ENCODE measurements at regions not wholly inside any gene's neighbourhood (a gene's known extent, or its start where the extent isn't known, plus 50 kb on each side); places are given as distances from the start of the nearest gene placed in this dataset.

- no peak for TF ChIP-seq HNRNPL (IDR thresholded peaks at IDR 0.05; ENCODE audit: low read depth, low read length)
Measured at GRCh38 chr17:34176440-34176839, 78.6 kb upstream of the CCL2 start (continued).

- FAIRE-seq = no peak
- Histone ChIP-seq H3K4me2 (ENCODE audit: low read depth, low read length) (no peak overlapping the region), H4K20me1 (ENCODE audit: insufficient read depth, low read length) (no peaks in the 10 kb centered on the region), H3K9me3 (ENCODE audit: low read length) (no peaks in the 10 kb centered on the region), H3K4me1 (ENCODE audit: insufficient read depth, low read length) (no peaks in the 10 kb centered on the region), H3K27ac (ENCODE audit: extremely low read length, insufficient read depth, low read length) (no peak overlapping the region), H3K27me3 (ENCODE audit: control insufficient read depth in 1 of 2, insufficient read depth in 2 of 2, low read length in 2 of 2) (peaks cover 0 to 3% of the 10 kb centered on the region in 2 experiments; a peak in 2 of 5 replicates), H2AFZ (ENCODE audit: low read length) (no peak overlapping the region), H3K79me2 (ENCODE audit: insufficient read depth, low read length) (no peaks in the 10 kb centered on the region), H3K9ac (ENCODE audit: insufficient read depth, low read depth, low read length) (no peak overlapping the region), H3K36me3 (replicated peaks in 1 of 2; ENCODE audit: control insufficient read depth in 1 of 2, insufficient read depth in 2 of 2, low read length in 2 of 2) (no peaks in the 10 kb centered on the region), H3K4me3 (replicated peaks in 1 of 3; ENCODE audit: insufficient read depth in 1 of 3, low read depth in 2 of 3, low read length in 3 of 3) (no peak overlapping the region)
- TF ChIP-seq JUND (CRISPR knock-in tag; IDR thresholded peaks at IDR 0.05) = no peak
- no peak for TF ChIP-seq ETV5 (CRISPR knock-in tag; IDR thresholded peaks at IDR 0.05; ENCODE audit: borderline replicate concordance)
- TF ChIP-seq ZBTB44 (CRISPR knock-in tag; IDR thresholded peaks at IDR 0.05) = no peak
- no peak for TF ChIP-seq ZNF841 (CRISPR knock-in tag; IDR thresholded peaks at IDR 0.05; ENCODE audit: borderline replicate concordance)
- no peak for TF ChIP-seq PHB2 (IDR thresholded peaks at IDR 0.05; ENCODE audit: partially characterized antibody)
- TF ChIP-seq TRAFD1 (CRISPR knock-in tag; IDR thresholded peaks at IDR 0.05; ENCODE audit: borderline replicate concordance) = no peak
- no peak for TF ChIP-seq ZNF367 (CRISPR knock-in tag; IDR thresholded peaks at IDR 0.05; ENCODE audit: borderline replicate concordance)
- no peak for TF ChIP-seq BORCS8-MEF2B (CRISPR knock-in tag; IDR thresholded peaks at IDR 0.05)
- no peak for TF ChIP-seq CHCHD3 (CRISPR knock-in tag; IDR thresholded peaks at IDR 0.05)
- TF ChIP-seq THAP11 (CRISPR knock-in tag; IDR thresholded peaks at IDR 0.05) = no peak
- TF ChIP-seq HNF1B (CRISPR knock-in tag; IDR thresholded peaks at IDR 0.05) = no peak
- TF ChIP-seq ZSCAN31 (CRISPR knock-in tag; IDR thresholded peaks at IDR 0.05; ENCODE audit: low read depth) = no peak
- no peak for TF ChIP-seq ZSCAN29 (CRISPR knock-in tag; conservative IDR thresholded peaks at IDR 0.05)
- no peak for TF ChIP-seq HIC2 (CRISPR knock-in tag; IDR thresholded peaks at IDR 0.05; ENCODE audit: low read depth)
- TF ChIP-seq FOXJ3 (CRISPR knock-in tag; IDR thresholded peaks at IDR 0.05; ENCODE audit: borderline replicate concordance) = no peak
- TF ChIP-seq ZNF331 (CRISPR knock-in tag; IDR thresholded peaks at IDR 0.05) = no peak
- in situ Hi-C loops (cut with HindIII; ENCODE audit: extremely low pct_ligation_motif_present, low pct_unique_long_range_greater_than_20kb) = no loop called here
- WGBS (ENCODE audit: low lambda C conversion rate) = 0% methylated on average over 1 of the region's 1 CpG
- intact Hi-C loops (cut with micrococcal nuclease; ENCODE audit: unreplicated experiment) = no loop called here
- BruUV-seq (replicated peaks) = no TSS peak
- ChIA-PET POLR2A (no interaction called here), CTCF (ENCODE audit: low intra/inter-chr PET ratio, low total read pairs) (no interaction called here)
- no peak for ATAC-seq
- no peak for DNase-seq (ENCODE audit: low spot score)
Measured at GRCh38 chr17:34177642-34178041, 77.4 kb upstream of the CCL2 start.

All from HepG2 (cell line).